ENCODE measurements at regions not wholly inside any gene's neighbourhood (a gene's known extent, or its start where the extent isn't known, plus 50 kb on each side); places are given as distances from the start of the nearest gene placed in this dataset.

- Histone ChIP-seq H3K4me1 (peaks cover 0 to 19% (median 4%) of the 10 kb centered on the region in 4 donors), H3K4me3 (no peak overlapping the region), H3K27me3 (no peaks in the 10 kb centered on the region), H3K27ac (peak overlapping the region in 1 of 4 donors; percentile 5), H3K36me3 (no peaks in the 10 kb centered on the region), H3K9me3 (no peaks in the 10 kb centered on the region)
- no peak for DNase-seq
- WGBS, 2 donors = 86 to 93% methylated on average over 4 of the region's 4 CpGs
- TF ChIP-seq POLR2AphosphoS5 (IDR thresholded peaks at IDR 0.05) (no peak), CTCF (IDR thresholded peaks at IDR 0.05) (no peak), POLR2A (IDR thresholded peaks at IDR 0.05) (no peak), EP300 (IDR thresholded peaks at IDR 0.05) (no peak)
- intact Hi-C loops (cut with DNase I) = no loop called here
Measured at GRCh38 chr2:147365622-147366021, 479.2 kb upstream of the ACVR2A start.

GRCh38 chr2:147364597-147364996 is 480.2 kb upstream of the ACVR2A start:
- Histone ChIP-seq H3K9me3 (no peaks in the 10 kb centered on the region), H3K27ac (no peak overlapping the region), H3K4me3 (no peak overlapping the region), H3K36me3 (no peaks in the 10 kb centered on the region), H3K27me3 (no peaks in the 10 kb centered on the region), H3K4me1 (peaks cover 0 to 19% (median 5%) of the 10 kb centered on the region in 4 donors)
- TF ChIP-seq CTCF (IDR thresholded peaks at IDR 0.05) (no peak), EP300 (IDR thresholded peaks at IDR 0.05) (no peak), POLR2A (IDR thresholded peaks at IDR 0.05) (no peak), POLR2AphosphoS5 (IDR thresholded peaks at IDR 0.05) (no peak)
- intact Hi-C loops (cut with DNase I) = no loop called here
- no peak for DNase-seq
- WGBS, 2 donors = 61 to 68% methylated on average over 3 of the region's 3 CpGs

GRCh38 chr2:147363181-147363580 is 481.6 kb upstream of the ACVR2A start:
- 97 to 98% methylated on average over 4 of the region's 4 CpGs for WGBS, 2 donors
- Histone ChIP-seq H3K27me3 (no peaks in the 10 kb centered on the region), H3K4me3 (no peak overlapping the region), H3K4me1 (peaks cover 0 to 19% (median 5%) of the 10 kb centered on the region in 4 donors), H3K9me3 (no peaks in the 10 kb centered on the region), H3K27ac (no peak overlapping the region), H3K36me3 (no peaks in the 10 kb centered on the region)
- no peak for TF ChIP-seq POLR2A (IDR thresholded peaks at IDR 0.05)
- TF ChIP-seq CTCF (IDR thresholded peaks at IDR 0.05) = no peak
- no peak for TF ChIP-seq POLR2AphosphoS5 (IDR thresholded peaks at IDR 0.05)
- no peak for TF ChIP-seq EP300 (IDR thresholded peaks at IDR 0.05)
- intact Hi-C loops (cut with DNase I) = no loop called here
- DNase-seq = no peak

- H3K27ac ChIP-seq = no peak overlapping the region
- no peak for DNase-seq
- H3K4me1 ChIP-seq = peaks cover 0 to 4% (median 0%) of the 10 kb centered on the region in 4 donors
- no peaks in the 10 kb centered on the region for H3K36me3 ChIP-seq
- 65 to 85% methylated on average over 1 of the region's 1 CpG for WGBS, 2 donors
- no peak overlapping the region for H3K4me3 ChIP-seq
- no peaks in the 10 kb centered on the region for H3K9me3 ChIP-seq
- no peaks in the 10 kb centered on the region for H3K27me3 ChIP-seq
- TF ChIP-seq CTCF (IDR thresholded peaks at IDR 0.05) (no peak), POLR2A (IDR thresholded peaks at IDR 0.05) (no peak), POLR2AphosphoS5 (IDR thresholded peaks at IDR 0.05) (no peak), EP300 (IDR thresholded peaks at IDR 0.05) (no peak)
- intact Hi-C loops (cut with DNase I) = no loop called here
Measured at GRCh38 chr2:147358375-147358774, 486.5 kb upstream of the ACVR2A start.

- no peaks in the 10 kb centered on the region for H3K9me3 ChIP-seq
- intact Hi-C loops (cut with DNase I) = no loop called here
- peaks cover 0 to 4% (median 0%) of the 10 kb centered on the region in 4 donors for H3K4me1 ChIP-seq
- TF ChIP-seq CTCF (IDR thresholded peaks at IDR 0.05) (no peak), POLR2A (IDR thresholded peaks at IDR 0.05) (no peak), EP300 (IDR thresholded peaks at IDR 0.05) (no peak), POLR2AphosphoS5 (IDR thresholded peaks at IDR 0.05) (no peak)
- no peaks in the 10 kb centered on the region for H3K27me3 ChIP-seq
- H3K4me3 ChIP-seq = no peak overlapping the region
- no peak overlapping the region for H3K27ac ChIP-seq
- no peaks in the 10 kb centered on the region for H3K36me3 ChIP-seq
- WGBS, 2 donors = 81 to 85% methylated on average over 4 of the region's 4 CpGs
- DNase-seq = no peak
Measured at GRCh38 chr2:147356157-147356556, 488.7 kb upstream of the ACVR2A start.

Measured in sigmoid colon (tissue), 6 donors.